GM12892 (cell line): ENCODE measurements at regions not wholly inside any gene's neighbourhood (a gene's known extent, or its start where the extent isn't known, plus 50 kb on each side); places are given as distances from the start of the nearest gene placed in this dataset.

Experiments used
- POLR2A ChIP-seq: IDR thresholded peaks from 2 replicates; pipeline ENCODE4 v1.6.1; 2011; ENCODE audit warnings: low read depth, low read length, control low read depth
- POLR2AphosphoS5 ChIP-seq: IDR thresholded peaks from 2 replicates; pipeline ENCODE4 v1.6.1; 2011; ENCODE audit warnings: low read depth, low read length, control low read depth

DNA sequence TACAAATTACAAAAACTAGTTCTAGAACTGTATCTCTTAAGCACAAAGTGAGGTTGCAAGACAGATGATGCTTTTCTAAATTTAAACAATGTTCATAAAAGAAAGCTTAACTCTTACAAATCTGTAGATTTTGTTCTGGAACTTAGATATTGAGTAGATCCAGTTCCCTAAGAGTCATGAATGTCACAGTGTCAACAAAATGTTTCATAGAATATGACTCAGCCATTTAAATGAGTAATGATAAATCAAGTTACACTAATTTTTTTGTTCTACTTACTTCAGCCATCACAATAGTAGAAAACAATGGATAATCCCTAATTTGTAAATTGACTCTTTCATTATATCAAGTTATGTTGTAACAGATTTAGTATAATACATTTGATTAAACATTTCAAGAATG lies 239.7 kb downstream of the MEF2C start:
- TF ChIP-seq POLR2A (no peak), POLR2AphosphoS5 (no peak)
